ENCODE measurements at regions not wholly inside any gene's neighbourhood (a gene's known extent, or its start where the extent isn't known, plus 50 kb on each side); places are given as distances from the start of the nearest gene placed in this dataset.

- no peak for DNase-seq (ENCODE audit: low spot score in 2 of 2, unreplicated experiment in 2 of 2)
- Mint-ChIP-seq H3K9me3 (no peaks in the 10 kb centered on the region), H3K36me3 (no peaks in the 10 kb centered on the region), H3K4me1 (peaks cover 9% of the 10 kb centered on the region), H3K4me3 (no peak overlapping the region), H3K27me3 (ENCODE audit: low read depth) (no peaks in the 10 kb centered on the region), H3K27ac (no peak overlapping the region)
- TF ChIP-seq, protein P1, sequence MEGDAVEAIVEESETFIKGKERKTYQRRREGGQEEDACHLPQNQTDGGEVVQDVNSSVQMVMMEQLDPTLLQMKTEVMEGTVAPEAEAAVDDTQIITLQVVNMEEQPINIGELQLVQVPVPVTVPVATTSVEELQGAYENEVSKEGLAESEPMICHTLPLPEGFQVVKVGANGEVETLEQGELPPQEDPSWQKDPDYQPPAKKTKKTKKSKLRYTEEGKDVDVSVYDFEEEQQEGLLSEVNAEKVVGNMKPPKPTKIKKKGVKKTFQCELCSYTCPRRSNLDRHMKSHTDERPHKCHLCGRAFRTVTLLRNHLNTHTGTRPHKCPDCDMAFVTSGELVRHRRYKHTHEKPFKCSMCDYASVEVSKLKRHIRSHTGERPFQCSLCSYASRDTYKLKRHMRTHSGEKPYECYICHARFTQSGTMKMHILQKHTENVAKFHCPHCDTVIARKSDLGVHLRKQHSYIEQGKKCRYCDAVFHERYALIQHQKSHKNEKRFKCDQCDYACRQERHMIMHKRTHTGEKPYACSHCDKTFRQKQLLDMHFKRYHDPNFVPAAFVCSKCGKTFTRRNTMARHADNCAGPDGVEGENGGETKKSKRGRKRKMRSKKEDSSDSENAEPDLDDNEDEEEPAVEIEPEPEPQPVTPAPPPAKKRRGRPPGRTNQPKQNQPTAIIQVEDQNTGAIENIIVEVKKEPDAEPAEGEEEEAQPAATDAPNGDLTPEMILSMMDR (IDR thresholded peaks at IDR 0.05; ENCODE audit: unreplicated experiment) = no peak
These were observed 491.9 kb downstream of the NR4A2 start for GRCh38 chr2:155840661-155841060.

- no peak for DNase-seq (ENCODE audit: low spot score in 2 of 2, unreplicated experiment in 2 of 2)
- H3K36me3 Mint-ChIP-seq = no peaks in the 10 kb centered on the region
- no peak overlapping the region for H3K4me3 Mint-ChIP-seq
- no peaks in the 10 kb centered on the region for H3K9me3 Mint-ChIP-seq
- H3K27me3 Mint-ChIP-seq (ENCODE audit: low read depth) = no peaks in the 10 kb centered on the region
- TF ChIP-seq, protein P1 (IDR thresholded peaks at IDR 0.05; ENCODE audit: unreplicated experiment) = no peak
- H3K27ac Mint-ChIP-seq = no peak overlapping the region
- H3K4me1 Mint-ChIP-seq = peaks cover 9% of the 10 kb centered on the region
These were observed 492.5 kb downstream of the NR4A2 start for GRCh38 chr2:155839991-155840390.

GRCh38 chr2:155839436-155839835, 493.1 kb downstream of the NR4A2 start:
- DNase-seq (ENCODE audit: low spot score in 2 of 2, unreplicated experiment in 2 of 2) = no peak

GRCh38 chr2:155836439-155836838, 496.1 kb downstream of the NR4A2 start:
- Mint-ChIP-seq H3K36me3 (no peaks in the 10 kb centered on the region), H3K9me3 (no peaks in the 10 kb centered on the region), H3K27me3 (ENCODE audit: low read depth) (no peaks in the 10 kb centered on the region), H3K27ac (no peak overlapping the region), H3K4me1 (no peaks in the 10 kb centered on the region), H3K4me3 (no peak overlapping the region)
- TF ChIP-seq, protein P1 (IDR thresholded peaks at IDR 0.05; ENCODE audit: unreplicated experiment) = no peak
- no peak for DNase-seq (ENCODE audit: low spot score in 2 of 2, unreplicated experiment in 2 of 2)

More at GRCh38 chr2:155839436-155839835, 493.1 kb downstream of the NR4A2 start:
- Mint-ChIP-seq H3K36me3 (no peaks in the 10 kb centered on the region), H3K4me3 (no peak overlapping the region), H3K4me1 (peaks cover 9% of the 10 kb centered on the region), H3K9me3 (no peaks in the 10 kb centered on the region), H3K27ac (no peak overlapping the region), H3K27me3 (ENCODE audit: low read depth) (no peaks in the 10 kb centered on the region)
- TF ChIP-seq, protein P1 (IDR thresholded peaks at IDR 0.05; ENCODE audit: unreplicated experiment) = no peak

- Mint-ChIP-seq H3K27me3 (ENCODE audit: low read depth) (no peaks in the 10 kb centered on the region), H3K4me1 (peaks cover 8% of the 10 kb centered on the region), H3K4me3 (no peak overlapping the region), H3K9me3 (no peaks in the 10 kb centered on the region), H3K36me3 (no peaks in the 10 kb centered on the region), H3K27ac (no peak overlapping the region)
- DNase-seq (ENCODE audit: low spot score in 2 of 2, unreplicated experiment in 2 of 2) = no peak
- TF ChIP-seq, protein P1 (IDR thresholded peaks at IDR 0.05; ENCODE audit: unreplicated experiment) = no peak
These were observed 501.5 kb downstream of the NR4A2 start for GRCh38 chr2:155830817-155831579.

Data from mesothelial cell of epicardium (in vitro differentiated cells).